ENCODE measurements at regions not wholly inside any gene's neighbourhood (a gene's known extent, or its start where the extent isn't known, plus 50 kb on each side); places are given as distances from the start of the nearest gene placed in this dataset.
"Not testable (repeated sequence)": the region's sequence is repeated elsewhere in the genome, so short reads cannot be mapped to it uniquely, and the experiment has no call there.

- DNase-seq: no peak
These were observed 282.4 kb downstream of the ZNF326 start for GRCh38 chr1:90277270-90277669.

- DNase-seq: no peak
These were observed 279.5 kb downstream of the ZNF326 start for GRCh38 chr1:90274376-90274775.

- no peak for DNase-seq
These were observed 278.4 kb downstream of the ZNF326 start for GRCh38 chr1:90273241-90273774.

- DNase-seq: no peak
These were observed 267.9 kb downstream of the ZNF326 start for GRCh38 chr1:90262791-90263190.

GRCh38 chr1:90262286-90262685, 267.4 kb downstream of the ZNF326 start:
- DNase-seq: no peak

- no peak for DNase-seq
These were observed 251.2 kb downstream of the ZNF326 start for GRCh38 chr1:90246069-90246468.

GRCh38 chr1:90236493-90236892, 241.6 kb downstream of the ZNF326 start:
- no peak for DNase-seq

GRCh38 chr1:90223401-90223800, 228.5 kb downstream of the ZNF326 start:
- no peak for DNase-seq

- DNase-seq: no peak
These were observed 226.2 kb downstream of the ZNF326 start for GRCh38 chr1:90220941-90221693.

- no peak for DNase-seq
These were observed 225.6 kb downstream of the ZNF326 start for GRCh38 chr1:90220496-90220895.

GRCh38 chr1:90219166-90219871, 224.4 kb downstream of the ZNF326 start:
- not testable (repeated sequence) for DNase-seq

- no peak for DNase-seq
These were observed 216.0 kb downstream of the ZNF326 start for GRCh38 chr1:90210633-90211491.

- no peak for DNase-seq
These were observed 214.0 kb downstream of the ZNF326 start for GRCh38 chr1:90208949-90209348.

- no peak for DNase-seq
These were observed 211.3 kb downstream of the ZNF326 start for GRCh38 chr1:90206260-90206659.

GRCh38 chr1:90204780-90205179, 209.9 kb downstream of the ZNF326 start:
- no peak for DNase-seq

- no peak for DNase-seq
These were observed 209.2 kb downstream of the ZNF326 start for GRCh38 chr1:90204023-90204590.

- no peak for DNase-seq
These were observed 206.8 kb downstream of the ZNF326 start for GRCh38 chr1:90201467-90202358.

- DNase-seq: no peak
These were observed 205.8 kb downstream of the ZNF326 start for GRCh38 chr1:90200646-90201205.

GRCh38 chr1:90198616-90199332, 203.9 kb downstream of the ZNF326 start:
- DNase-seq: peak; percentile 18

- no peak for DNase-seq
These were observed 198.2 kb downstream of the ZNF326 start for GRCh38 chr1:90193116-90193515.

- DNase-seq: no peak
These were observed 197.5 kb downstream of the ZNF326 start for GRCh38 chr1:90192408-90192807.

All from NCI-H2081 treated with DMSO at 0.1 percent for 48 hours (cell line).